PC-3 (cell line): ENCODE measurements at regions not wholly inside any gene's neighbourhood (a gene's known extent, or its start where the extent isn't known, plus 50 kb on each side); places are given as distances from the start of the nearest gene placed in this dataset.

ENCODE experiments used
- ATAC-seq: fragments of 200-7000 bp; cut with Tn5 transposase; 2 replicates; pipeline ENCODE4 v1.9.1; 2020; ENCODE audit warnings: mild to moderate bottlenecking, moderate library complexity
- BruUV-seq: library from RNA; stranded (reverse); fragments of 400-500 nt; replicated peaks from 2 replicates; lab custom pipeline; 2021; lab: Mats Ljungman, UMichigan
- CTCF ChIA-PET: fragments of 300-600 bp; sonication (Branson Sonifier 250); formaldehyde crosslinking; loops from one replicate; lab custom pipeline; 2022; ENCODE audit warnings: antibody characterized with exemption; lab: Charles Lee
- POLR2A ChIA-PET: fragments of 300-600 bp; sonication (Branson Sonifier 250); formaldehyde crosslinking; loops from one replicate; lab custom pipeline; 2022; ENCODE audit warnings: antibody characterized with exemption; ENCODE audit not compliant: unreplicated experiment; lab: Charles Lee
- DNase-seq: peaks from one replicate; pipeline ENCODE4 v3.0.0-alpha.2; 2015
- H2AFZ ChIP-seq: fragments of 300-600 bp; sonication (generic); 2 replicates; pipeline ENCODE4 v1.6.0; 2016; ENCODE audit warnings: antibody characterized with exemption, low read length
- H3F3A ChIP-seq: fragments of 300-600 bp; sonication (generic); one replicate; pipeline ENCODE4 v1.6.0; 2017; ENCODE audit warnings: antibody characterized with exemption, low read length, control low read depth, mild to moderate bottlenecking; ENCODE audit not compliant: unreplicated experiment
- H3K27ac ChIP-seq: fragments of 300-600 bp; sonication (generic); 2 replicates; pipeline ENCODE4 v1.5.1; 2016; ENCODE audit warnings: mild to moderate bottlenecking, low read length
- H3K27me3 ChIP-seq: fragments of 300-600 bp; sonication (generic); 2 replicates; pipeline ENCODE4 v1.6.1; 2016; ENCODE audit warnings: low read length, mixed read lengths
- H3K36me3 ChIP-seq: fragments of 300-600 bp; sonication (generic); 2 replicates; pipeline ENCODE4 v1.6.1; 2016; ENCODE audit warnings: low read depth, mixed run types, low read length, mixed read lengths
- H3K4me1 ChIP-seq: fragments of 300-600 bp; sonication (generic); 2 replicates; pipeline ENCODE4 v1.5.1; 2016; ENCODE audit warnings: low read length; ENCODE audit not compliant: insufficient read depth
- H3K4me2 ChIP-seq: fragments of 300-600 bp; sonication (generic); 2 replicates; pipeline ENCODE4 v1.6.0; 2016; ENCODE audit warnings: low read length
- H3K4me3 ChIP-seq: fragments of 300-600 bp; sonication (generic); 2 replicates; pipeline ENCODE4 v1.5.1; 2016; ENCODE audit warnings: mild to moderate bottlenecking, low read length, mixed read lengths
- H3K79me2 ChIP-seq: fragments of 300-600 bp; sonication (generic); 2 replicates; pipeline ENCODE4 v1.6.1; 2017; ENCODE audit warnings: low read length, mixed read lengths
- H3K9ac ChIP-seq: fragments of 300-600 bp; sonication (generic); 2 replicates; pipeline ENCODE4 v1.6.0; 2016; ENCODE audit warnings: mild to moderate bottlenecking, low read length
- H3K9me2 ChIP-seq: fragments of 300-600 bp; sonication (generic); replicated peaks from 2 replicates; pipeline ENCODE4 v1.6.1; 2016; ENCODE audit warnings: mixed run types, low read length, mixed read lengths
- H3K9me3 ChIP-seq: fragments of 300-600 bp; sonication (generic); 2 replicates; pipeline ENCODE4 v1.6.1; 2016; ENCODE audit warnings: low read length, mixed read lengths
- H4K20me1 ChIP-seq: fragments of 300-600 bp; sonication (generic); 2 replicates; pipeline ENCODE4 v1.6.1; 2016; ENCODE audit warnings: low read length, mixed read lengths
- EZH2 ChIP-seq: fragments of 300-600 bp; sonication (generic); IDR thresholded peaks from one replicate; pipeline ENCODE4 v1.6.1; 2017; ENCODE audit warnings: antibody characterized with exemption, mild to moderate bottlenecking, low read length; ENCODE audit not compliant: unreplicated experiment
- EZH2phosphoT487 ChIP-seq: fragments of 300-600 bp; sonication (generic); IDR thresholded peaks from 2 replicates; pipeline ENCODE4 v1.6.1; 2018; ENCODE audit warnings: mild to moderate bottlenecking, antibody characterized with exemption, low read length, borderline replicate concordance
- intact Hi-C: fragments of 100-400 bp; cut with micrococcal nuclease; formaldehyde crosslinking; loops from 2 replicates; pipeline ENCODE4 v1.9.0; 2023
- TF ChIP-seq, protein P1 (sequence below): fragments of 300-600 bp; sonication (generic); conservative IDR thresholded peaks from 2 replicates; pipeline ENCODE4 v1.5.1; 2017; ENCODE audit warnings: antibody characterized with exemption, low read depth, mild to moderate bottlenecking, low read length

DNA sequence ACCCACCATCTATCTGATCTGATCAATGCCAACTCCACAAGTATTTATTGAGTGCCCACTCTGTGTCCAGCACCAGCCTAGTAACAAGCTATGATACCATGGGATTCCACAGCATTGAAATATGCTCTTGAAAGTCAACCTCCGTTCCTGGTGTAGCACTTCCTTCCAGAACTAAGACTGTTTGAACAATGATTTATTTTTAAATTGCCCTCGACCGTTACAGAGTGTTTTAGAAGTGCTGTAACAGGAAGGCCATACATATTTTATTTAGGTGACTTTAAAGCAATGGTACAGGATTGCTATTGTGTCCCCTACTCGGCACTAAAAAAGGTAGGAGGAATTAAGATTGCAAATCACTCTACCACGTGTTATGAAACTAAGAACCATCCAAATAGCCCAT, 225.6 kb downstream of the TEX36 start:
- no peak overlapping the region for H3K4me2 ChIP-seq
- BruUV-seq: no TSS peak
- no peak overlapping the region for H3K9ac ChIP-seq
- CTCF ChIA-PET: no interaction called here
- no peaks in the 10 kb centered on the region for H3F3A ChIP-seq
- no peaks in the 10 kb centered on the region for H3K9me2 ChIP-seq
- TF ChIP-seq, protein P1, sequence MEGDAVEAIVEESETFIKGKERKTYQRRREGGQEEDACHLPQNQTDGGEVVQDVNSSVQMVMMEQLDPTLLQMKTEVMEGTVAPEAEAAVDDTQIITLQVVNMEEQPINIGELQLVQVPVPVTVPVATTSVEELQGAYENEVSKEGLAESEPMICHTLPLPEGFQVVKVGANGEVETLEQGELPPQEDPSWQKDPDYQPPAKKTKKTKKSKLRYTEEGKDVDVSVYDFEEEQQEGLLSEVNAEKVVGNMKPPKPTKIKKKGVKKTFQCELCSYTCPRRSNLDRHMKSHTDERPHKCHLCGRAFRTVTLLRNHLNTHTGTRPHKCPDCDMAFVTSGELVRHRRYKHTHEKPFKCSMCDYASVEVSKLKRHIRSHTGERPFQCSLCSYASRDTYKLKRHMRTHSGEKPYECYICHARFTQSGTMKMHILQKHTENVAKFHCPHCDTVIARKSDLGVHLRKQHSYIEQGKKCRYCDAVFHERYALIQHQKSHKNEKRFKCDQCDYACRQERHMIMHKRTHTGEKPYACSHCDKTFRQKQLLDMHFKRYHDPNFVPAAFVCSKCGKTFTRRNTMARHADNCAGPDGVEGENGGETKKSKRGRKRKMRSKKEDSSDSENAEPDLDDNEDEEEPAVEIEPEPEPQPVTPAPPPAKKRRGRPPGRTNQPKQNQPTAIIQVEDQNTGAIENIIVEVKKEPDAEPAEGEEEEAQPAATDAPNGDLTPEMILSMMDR: no peak
- no peak for TF ChIP-seq EZH2phosphoT487
- no peak for TF ChIP-seq EZH2
- peaks cover 12% of the 10 kb centered on the region for H3K4me1 ChIP-seq
- no peaks in the 10 kb centered on the region for H3K79me2 ChIP-seq
- no peak overlapping the region for H3K4me3 ChIP-seq
- DNase-seq: no peak
- intact Hi-C loops: no loop called here
- H3K27me3 ChIP-seq: peaks cover 30% of the 10 kb centered on the region; the same call in 1 of the 2 replicates
- no peaks in the 10 kb centered on the region for H4K20me1 ChIP-seq
- H3K36me3 ChIP-seq: no peaks in the 10 kb centered on the region
- no peak overlapping the region for H3K27ac ChIP-seq
- no peak for ATAC-seq
- H3K9me3 ChIP-seq: no peaks in the 10 kb centered on the region
- POLR2A ChIA-PET: no interaction called here
- no peak overlapping the region for H2AFZ ChIP-seq

DNA sequence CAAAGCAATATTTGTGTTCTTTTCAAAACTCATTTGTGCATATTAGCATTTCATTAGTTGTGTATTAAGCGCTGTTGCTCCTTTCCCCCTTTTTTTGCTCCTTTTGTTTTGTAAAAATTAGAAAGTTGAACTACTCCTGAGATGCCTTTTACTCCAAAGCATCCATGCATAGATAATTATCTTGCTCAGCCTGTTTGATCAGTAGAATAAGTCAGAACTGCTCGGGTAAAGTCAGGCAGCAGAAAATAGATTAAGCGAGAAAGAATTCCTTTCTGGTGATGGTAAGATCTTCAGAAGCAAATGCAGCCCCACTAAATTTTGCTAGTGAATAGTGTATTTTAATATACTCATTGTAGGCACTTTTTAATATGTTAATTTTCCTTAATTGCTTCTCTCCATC, 227.1 kb downstream of the TEX36 start:
- H3K9me2 ChIP-seq: no peaks in the 10 kb centered on the region
- BruUV-seq: no TSS peak
- TF ChIP-seq, protein P1: no peak
- TF ChIP-seq EZH2 (no peak), EZH2phosphoT487 (no peak)
- peak overlapping the region; percentile 34; the same call in 1 of the 2 replicates for H3K4me3 ChIP-seq
- no peak overlapping the region for H3K9ac ChIP-seq
- peak; percentile 70 for DNase-seq
- peaks cover 28% of the 10 kb centered on the region; the same call in 1 of the 2 replicates for H3K27me3 ChIP-seq
- no peaks in the 10 kb centered on the region for H3K79me2 ChIP-seq
- CTCF ChIA-PET: no interaction called here
- H2AFZ ChIP-seq: no peak overlapping the region
- intact Hi-C loops: no loop called here
- H3F3A ChIP-seq: no peaks in the 10 kb centered on the region
- H3K4me1 ChIP-seq: peaks cover 12% of the 10 kb centered on the region
- H3K36me3 ChIP-seq: no peaks in the 10 kb centered on the region
- H3K4me2 ChIP-seq: peak overlapping the region; percentile 65
- no peaks in the 10 kb centered on the region for H4K20me1 ChIP-seq
- H3K9me3 ChIP-seq: no peaks in the 10 kb centered on the region
- no peak for ATAC-seq
- POLR2A ChIA-PET: no interaction called here
- no peak overlapping the region for H3K27ac ChIP-seq

DNA sequence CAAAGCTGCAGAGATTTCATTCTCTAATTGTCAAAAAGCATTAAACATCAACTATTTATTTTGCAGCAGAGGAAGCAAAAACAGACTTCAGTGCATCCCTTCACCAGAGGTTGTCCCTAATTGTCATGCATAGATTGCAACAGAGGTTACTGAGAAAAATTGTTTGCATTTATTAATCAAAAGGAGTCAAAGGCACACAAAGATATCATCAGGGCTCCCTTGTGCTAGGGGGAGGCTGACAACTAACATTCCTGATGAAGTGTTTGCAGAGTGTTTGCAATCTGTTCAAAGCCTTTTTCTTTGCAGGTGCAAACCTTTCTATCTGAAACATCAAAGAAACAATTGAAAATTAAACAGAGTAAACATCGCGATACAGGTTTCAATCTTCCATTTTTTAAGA, 227.5 kb downstream of the TEX36 start:
- POLR2A ChIA-PET: no interaction called here
- H3K27me3 ChIP-seq: peaks cover 24% of the 10 kb centered on the region; the same call in 1 of the 2 replicates
- intact Hi-C loops: no loop called here
- no peak overlapping the region for H2AFZ ChIP-seq
- H3K4me2 ChIP-seq: peak overlapping the region; percentile 65
- H3K9me2 ChIP-seq: no peaks in the 10 kb centered on the region
- CTCF ChIA-PET: no interaction called here
- no peaks in the 10 kb centered on the region for H3K9me3 ChIP-seq
- no TSS peak for BruUV-seq
- H3K36me3 ChIP-seq: no peaks in the 10 kb centered on the region
- TF ChIP-seq EZH2phosphoT487 (no peak), EZH2 (no peak)
- TF ChIP-seq, protein P1: no peak
- no peak overlapping the region for H3K27ac ChIP-seq
- DNase-seq (no peak), ATAC-seq (no peak)
- peak overlapping the region; percentile 34; the same call in 1 of the 2 replicates for H3K4me3 ChIP-seq
- H3K9ac ChIP-seq: no peak overlapping the region
- no peaks in the 10 kb centered on the region for H3F3A ChIP-seq
- no peaks in the 10 kb centered on the region for H3K79me2 ChIP-seq
- H4K20me1 ChIP-seq: no peaks in the 10 kb centered on the region
- peaks cover 12% of the 10 kb centered on the region for H3K4me1 ChIP-seq
